Bone marrow (tissue), 2 donors: ENCODE measurements at regions not wholly inside any gene's neighbourhood (a gene's known extent, or its start where the extent isn't known, plus 50 kb on each side); places are given as distances from the start of the nearest gene placed in this dataset.

Experiments used
- DNase-seq, 2 donors: peaks; one replicate each; lab custom pipeline; 2025; lab: John Stamatoyannopoulos, UW

DNA sequence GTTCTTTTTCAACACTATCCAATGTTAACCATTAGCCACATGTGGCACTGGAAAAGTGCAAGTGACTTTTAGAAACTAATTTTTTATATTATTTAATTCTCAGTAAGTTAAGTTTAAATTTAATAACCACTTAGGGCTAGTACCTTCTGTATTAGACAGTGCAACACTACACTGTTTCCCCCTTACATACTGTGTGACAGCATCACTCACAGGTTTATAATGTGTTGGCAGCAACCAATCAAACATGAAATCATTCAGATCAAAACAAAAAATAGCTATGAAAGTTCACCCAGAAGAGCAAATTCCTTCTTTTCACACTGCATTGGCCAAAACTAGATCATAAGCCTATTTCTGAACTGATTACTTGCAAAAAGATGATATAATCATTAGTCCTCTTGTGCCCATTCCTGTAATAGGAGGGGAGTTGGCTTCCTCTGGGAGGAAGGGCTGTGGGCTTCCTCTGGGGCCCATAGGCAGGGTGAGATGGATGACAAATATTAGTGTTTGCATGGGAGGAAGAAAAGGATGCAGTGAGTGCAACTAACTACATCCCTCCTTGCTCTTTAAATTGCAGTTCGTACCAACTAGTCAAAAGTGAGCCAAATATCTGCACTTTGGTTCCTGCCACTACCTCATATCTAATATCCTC is 708.1 kb upstream of the RGMB start:
- DNase-seq = no peak

DNA sequence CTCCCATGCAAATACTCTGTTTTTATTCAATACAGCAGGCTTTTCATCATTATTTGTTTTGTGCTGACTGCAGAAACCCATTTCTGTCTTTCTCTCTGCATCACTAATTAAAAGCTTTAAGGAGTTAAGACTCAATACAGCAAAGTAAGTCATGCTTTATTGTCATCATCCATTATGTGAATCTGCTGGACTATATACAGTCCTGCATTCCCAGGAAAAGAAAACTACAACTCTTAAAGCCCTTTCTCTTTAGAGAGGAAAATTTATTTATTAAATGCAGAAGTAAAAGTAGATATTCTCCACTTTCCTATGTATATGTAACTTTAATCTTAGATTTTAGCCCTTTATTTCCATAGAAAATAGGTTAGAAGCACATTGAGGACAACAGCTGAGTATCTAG is 706.6 kb upstream of the RGMB start:
- no peak for DNase-seq

DNA sequence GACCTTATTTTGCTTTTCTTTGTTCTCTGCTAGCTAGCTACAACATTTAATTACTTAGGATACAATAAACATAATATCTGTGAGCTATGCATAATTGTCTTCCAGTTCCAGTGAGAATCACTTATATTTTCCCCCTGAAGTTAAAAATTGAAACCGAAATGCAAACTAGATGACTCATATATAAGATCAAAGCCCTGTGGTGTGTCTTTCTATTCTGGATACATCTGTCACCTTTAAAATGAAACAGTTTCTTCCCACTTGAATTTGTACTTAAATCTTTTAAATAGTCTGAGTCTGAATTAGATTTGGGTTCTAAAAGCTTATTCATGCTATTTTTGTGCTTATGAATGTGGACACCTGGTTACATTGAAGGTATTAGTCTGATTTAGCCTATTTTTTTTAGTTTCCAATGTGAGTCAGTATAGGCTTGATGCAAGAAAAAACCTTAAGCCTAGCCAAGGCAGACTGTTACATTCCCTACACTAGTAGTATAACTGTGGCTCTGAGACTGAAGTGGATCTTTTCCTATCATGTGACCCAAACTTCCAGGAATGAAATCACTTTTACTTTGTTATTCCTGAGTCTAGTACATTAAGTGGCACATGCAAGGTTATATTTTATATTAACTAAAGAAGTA is 703.5 kb upstream of the RGMB start:
- DNase-seq = no peak

DNA sequence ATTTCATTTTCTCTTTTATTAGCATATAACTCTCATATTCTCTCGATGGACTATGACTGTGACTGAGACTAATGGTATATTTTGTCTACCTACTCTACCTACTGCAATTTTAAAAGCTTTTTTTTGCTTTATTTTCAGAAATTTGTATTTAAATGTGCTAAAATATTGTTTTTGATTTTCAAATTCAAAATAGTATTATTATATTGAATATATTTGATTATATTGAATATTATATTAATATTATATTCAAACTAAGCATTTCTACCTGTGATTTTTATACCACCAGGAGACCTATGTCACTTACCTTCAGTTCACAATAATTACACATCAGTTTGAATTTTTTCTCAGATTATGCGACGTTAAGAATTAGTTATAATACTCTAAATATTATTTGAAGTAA is 700.5 kb upstream of the RGMB start:
- no peak for DNase-seq

DNA sequence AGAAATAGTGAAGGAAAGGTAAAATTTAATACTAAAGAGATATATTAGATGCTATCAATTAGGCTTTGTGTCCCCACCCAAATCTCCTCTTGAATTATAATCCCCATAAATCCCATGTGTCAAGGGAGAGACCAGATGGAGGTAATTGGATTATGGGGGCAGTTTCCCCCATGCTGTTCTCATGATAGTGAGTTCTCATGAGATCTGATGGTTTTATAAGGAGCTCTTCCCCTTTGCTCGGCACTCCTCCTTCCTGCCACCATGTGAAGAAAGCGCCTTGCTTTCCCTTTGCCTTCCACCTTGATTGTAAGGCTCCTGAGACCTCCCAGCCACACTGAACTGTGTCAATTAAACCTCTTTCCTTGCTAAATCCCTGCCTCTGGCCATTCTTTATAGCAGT is 697.0 kb upstream of the RGMB start:
- no peak for DNase-seq

DNA sequence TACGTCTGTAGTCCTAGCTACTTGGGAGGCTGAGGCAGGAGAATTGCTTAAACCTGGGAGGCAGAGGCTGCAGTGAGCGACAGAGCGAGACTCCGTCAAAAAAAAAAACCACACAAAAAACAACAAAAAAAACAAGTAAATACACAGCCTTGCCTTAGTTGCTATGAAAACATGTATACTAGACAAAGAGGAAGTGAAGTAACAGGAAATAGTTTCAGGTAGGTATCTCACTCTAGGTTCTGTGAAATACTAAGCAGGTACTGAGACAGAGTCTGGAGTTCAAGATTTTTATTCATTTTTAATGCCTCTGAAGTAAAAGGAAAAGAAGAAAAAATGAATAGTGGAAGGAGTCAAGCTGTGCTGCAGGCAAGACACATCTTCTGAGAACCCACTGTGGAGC is 687.9 kb upstream of the RGMB start:
- DNase-seq = no peak

DNA sequence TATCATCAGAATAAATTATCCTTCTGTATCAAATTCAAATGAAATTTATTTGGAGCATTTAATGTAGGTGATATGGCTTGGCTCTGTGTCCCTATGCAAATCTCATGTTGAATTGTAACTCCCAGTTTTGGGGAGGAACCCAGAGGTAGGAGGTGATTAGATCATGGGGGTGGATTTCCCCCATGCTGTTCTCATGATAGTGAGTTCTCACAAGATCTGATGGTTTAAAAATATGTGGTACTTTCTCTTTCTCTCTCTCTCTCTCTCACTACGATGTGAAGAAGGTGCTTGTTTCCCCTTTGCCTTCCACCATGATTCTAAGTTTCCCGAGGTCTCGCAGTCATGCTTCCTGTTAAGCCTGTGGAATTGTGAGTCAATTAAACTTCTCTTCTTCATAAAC is 678.4 kb upstream of the RGMB start:
- no peak for DNase-seq

DNA sequence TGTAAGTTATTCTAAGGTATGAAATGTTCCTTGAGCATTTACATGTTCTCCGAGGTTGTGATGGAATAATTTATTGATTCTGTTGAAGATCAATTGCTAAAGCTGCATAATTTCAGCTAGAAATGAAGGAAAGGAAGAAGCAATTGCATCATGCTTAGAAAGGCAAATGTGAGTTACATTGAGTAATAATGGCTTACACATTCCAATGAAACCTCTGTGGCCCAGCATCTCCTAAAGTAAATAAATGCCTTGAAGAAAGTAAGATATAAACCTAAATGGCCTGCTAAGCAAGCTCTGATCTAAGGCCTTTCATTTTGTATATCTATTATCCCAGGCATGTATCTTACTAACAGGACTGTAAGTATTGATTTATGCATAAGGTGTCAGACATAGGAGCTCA is 677.3 kb upstream of the RGMB start:
- DNase-seq = no peak

DNA sequence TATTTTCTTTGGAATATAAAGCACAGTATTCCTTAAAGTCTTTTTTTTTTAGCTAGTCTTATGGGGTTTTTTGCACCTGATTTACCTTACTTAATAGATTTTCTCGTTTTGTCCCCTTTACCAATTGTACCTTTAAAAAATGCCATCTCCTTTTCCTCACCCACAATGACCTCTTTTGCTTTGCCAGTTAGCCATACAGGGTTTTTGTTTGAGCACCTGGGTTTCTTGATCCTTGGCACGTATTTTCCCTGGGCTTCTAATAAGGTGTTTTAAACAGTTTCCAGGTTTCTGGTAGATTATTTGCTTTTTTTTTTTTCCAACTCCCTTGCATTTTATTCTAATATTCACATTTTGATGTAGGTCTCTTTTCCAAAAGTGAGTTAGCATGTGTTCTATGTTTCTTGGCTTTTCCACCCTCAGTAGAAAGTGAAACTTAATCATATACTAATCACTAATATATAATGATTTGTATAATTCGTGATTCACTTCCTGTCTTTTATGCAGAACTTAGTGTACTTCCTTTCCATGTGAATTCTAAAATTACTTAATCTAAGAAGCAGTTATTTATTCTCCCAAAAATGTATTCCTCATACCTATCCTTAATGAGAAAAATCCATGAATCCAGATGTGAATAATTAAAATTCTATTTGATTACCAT is 673.9 kb upstream of the RGMB start:
- DNase-seq = no peak

DNA sequence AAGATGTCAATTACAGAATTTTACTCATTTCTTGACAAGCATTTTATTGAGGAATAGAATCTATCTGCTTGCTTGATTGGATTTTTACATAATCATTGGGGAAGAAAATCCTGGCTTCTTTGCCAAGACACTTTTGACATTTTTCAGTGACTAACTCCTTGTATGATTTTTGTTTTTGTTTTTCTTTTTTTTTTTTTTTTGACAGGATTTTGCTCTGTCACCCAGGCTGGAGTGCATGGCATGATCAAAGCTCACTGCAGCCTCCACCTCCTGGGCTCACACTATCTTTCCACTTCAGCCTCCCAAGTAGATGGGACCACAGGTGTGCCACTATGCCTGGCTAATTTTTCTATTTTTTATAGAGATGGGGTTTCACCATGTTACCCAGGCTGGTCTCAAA is 672.3 kb upstream of the RGMB start:
- no peak for DNase-seq

DNA sequence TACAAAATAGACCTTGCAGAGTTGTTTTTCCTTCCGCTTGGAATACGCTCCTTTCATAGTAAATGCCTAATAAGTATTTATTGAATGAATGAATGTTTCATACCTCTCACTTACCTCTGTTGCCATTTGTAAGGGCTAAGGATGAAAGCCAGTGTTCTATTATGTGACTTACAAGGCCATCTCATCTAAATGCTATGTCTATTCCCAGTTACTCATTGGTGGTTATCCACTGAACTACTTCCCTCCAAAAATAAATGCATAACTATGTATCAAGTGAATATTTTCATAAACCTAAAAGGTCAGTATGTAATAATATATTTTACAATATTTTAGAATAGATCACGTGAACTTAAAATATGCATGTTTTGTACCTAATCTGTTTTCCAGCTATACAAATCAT is 670.5 kb upstream of the RGMB start:
- no peak for DNase-seq

DNA sequence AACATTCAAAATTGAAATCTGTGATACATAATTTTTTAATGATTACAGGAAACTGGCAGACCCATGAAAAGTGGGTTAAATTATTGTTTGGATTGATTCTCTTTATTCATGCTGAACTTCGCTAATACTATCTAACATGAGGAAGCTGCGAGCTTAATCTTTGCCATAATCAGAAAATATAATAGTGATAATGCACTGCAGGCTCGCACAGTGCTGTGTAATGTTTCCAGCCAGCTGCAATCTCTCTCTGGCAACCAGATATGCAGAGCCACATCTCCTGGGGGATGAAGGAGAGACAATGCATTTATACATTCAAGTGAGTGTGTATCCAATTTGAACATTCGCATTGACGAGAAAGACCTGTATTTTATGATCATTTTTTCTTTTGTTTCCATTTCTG is 669.7 kb upstream of the RGMB start:
- DNase-seq = no peak

DNA sequence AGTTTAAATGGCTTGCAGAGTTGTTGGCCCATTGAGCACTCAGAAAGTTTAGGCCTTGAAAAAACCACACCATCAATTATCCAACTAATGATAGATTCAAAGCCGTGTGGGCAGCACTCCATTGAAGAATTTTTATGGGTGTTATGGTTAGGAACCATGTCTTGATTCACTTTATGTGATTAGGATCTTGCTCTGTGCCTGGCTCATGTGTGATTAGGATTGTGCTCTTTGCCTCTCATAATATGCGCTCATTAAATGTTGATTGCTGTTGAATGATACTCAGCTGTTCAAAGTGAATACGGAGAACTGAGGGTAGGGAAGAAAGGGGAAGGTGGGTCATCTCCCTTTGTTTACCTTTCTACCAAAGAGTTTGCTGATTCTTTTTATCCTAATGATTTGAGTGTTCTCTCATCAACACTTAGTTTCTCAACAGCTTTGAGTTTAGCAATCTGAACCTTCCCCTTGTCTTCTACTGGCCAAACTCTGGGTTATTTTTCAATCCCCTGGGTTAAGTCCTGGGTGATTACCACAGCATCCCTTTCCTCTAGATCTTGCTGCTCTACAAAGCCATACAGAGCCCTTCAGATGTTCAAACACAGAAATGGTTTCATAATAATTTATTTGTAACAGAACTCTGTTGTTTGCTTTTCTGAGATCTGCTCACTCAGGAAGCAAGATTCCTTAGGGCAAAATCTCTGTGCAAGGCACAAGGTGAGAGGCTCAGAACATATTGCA is 668.8 kb upstream of the RGMB start:
- no peak for DNase-seq

DNA sequence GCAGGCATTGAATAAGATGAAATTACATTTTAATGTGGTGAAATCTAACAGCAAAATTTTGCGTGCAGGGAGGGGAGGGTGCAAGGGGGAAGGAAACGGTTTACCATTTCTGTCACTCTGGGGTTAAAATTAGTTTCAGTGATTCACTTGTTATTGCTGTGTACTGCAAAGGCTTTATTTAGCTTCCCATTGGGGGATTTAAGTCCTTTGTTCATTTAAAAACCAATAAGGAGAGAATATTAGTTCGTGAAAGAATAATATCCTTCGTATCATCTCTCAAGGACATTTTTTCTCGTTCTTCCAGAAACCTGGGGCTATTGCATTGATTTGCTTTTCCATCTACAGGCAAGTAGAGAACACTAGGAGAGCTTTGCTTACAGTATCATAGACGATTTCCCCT is 667.8 kb upstream of the RGMB start:
- no peak for DNase-seq

DNA sequence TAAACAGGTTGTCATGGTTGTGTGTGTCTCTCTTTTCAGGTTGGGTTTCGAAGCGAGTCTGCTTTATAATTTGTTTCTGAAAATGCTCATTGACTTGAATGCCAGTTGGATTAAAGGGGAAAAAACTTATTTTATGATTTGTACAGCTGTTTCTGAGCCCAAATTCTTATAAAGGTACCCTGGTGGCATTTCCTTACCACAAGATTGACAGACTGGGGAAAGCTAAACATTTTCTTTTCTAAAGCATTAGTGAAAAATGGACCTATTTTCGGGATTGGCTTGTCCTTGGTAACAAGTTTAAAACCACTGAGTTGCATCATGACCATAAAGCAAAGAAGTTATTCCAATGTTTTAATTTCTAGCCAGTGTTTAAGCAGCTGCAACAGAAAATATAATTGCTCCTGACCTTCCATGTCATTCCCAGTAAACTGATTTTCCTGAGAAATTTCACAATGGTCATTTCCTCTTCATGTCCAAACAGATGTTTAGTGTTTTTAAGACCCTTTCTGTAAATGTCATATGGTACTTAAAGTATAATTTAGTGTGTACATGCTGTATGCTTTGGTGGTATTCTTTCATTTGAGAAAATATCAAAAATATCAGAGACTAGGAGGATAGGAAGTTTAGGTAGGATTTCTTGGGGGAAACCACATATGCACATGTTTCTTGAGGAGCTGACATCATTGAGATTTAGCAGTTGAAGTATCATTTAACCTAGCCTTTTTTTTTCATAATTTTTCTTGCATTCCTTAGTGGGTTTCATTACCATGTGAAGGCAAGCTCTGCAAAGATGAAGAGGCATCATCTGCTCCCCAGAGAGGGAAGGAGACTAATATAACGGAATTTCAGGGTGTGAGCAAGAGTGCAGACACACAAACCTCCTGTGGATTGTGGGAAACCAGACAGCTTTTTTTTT is 667.1 kb upstream of the RGMB start:
- no peak for DNase-seq

DNA sequence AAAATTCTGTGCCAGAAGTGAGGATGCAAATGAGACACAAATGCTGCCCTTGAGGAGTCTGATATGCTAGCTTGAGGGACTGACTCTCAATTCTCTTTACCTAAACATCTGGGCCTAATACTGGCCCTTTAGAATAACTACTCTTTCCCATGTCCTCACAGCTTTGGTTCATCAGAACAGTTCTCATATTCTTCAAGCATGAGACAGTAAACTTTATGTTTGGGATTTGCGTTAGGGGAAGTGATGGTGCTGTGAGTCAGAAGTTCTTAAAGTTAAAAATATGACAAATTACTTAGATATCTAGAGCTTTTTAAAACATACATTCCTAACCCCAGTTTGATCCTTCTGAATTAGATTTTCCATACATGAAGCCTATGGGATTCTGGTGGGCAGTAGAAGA is 665.0 kb upstream of the RGMB start:
- DNase-seq = no peak

DNA sequence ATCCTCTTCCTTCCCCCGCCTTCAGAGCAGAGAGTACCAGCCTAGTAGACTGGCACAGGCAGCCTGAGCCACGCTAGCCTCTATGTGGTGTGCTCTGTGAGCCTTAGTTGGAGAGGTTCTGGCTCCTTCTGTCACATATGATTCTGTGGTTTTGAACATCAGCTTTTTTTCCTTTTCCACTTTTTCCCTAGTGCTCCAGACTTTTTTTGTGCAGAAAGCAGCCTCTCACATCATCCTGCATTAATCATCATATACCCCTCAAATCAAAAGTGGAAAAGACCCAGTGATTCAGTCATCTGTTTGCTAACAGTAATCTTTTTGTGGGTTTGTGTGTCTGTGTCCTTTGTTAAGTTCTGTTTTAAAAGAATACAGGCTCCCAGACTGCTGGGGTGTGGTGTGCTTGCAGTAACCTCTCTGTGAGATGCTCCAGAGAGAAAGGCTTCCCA is 663.9 kb upstream of the RGMB start:
- no peak for DNase-seq

DNA sequence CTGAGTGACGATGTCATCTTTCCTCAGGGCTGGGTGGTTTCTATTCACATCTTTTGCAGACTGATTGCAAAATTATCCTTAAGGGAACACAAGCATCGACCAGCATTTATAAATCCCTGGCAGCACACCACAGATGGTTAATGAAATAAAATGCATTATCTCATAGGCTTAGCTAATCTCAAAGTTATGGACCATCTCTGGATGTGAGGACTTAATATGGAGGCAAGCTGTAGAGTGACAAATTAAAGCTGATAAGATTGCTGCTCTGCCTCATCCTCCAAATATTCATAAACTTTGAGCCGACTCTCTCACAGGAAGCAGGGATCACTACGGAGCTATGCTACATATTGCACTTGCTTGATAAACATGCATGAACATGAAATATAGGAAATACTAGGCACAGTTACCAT is 663.2 kb upstream of the RGMB start:
- DNase-seq = no peak

DNA sequence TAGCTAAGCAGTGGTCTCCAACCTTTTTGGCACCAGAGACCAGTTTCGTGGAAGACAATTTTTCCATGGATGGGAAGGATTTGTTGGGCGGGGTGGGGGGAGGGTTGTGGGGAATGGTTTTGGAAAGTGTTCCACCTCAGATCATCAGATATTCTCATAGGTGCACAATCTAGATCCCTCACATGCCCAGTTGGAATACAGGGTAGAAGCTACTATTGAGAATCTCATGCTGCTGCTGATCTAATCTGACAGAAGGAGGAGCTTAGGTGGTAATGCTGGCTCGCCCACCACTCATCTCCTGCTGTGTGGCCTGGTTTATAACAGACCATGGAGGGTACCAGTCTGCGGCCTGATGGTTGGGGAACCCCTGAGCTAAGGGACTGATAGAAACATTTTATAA is 662.7 kb upstream of the RGMB start:
- no peak for DNase-seq

DNA sequence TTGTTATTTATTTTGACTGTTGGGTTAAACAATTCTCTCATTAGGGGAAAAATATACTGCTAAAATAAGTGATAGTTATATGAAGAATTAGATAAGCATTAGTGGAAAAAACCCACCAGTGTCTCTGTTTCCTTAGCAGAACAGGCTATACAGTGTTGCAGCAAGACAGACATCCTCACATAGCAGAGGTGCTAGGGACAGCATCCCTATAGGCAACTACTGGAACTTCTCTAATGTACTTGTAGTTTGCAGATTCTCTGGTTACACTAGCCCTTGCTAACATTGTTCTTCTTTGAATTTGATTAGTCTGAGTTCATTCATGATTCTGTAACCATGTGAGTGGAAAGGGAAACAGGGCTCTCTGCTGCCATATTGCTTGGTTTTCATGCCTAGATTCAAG is 661.8 kb upstream of the RGMB start:
- no peak for DNase-seq

DNA sequence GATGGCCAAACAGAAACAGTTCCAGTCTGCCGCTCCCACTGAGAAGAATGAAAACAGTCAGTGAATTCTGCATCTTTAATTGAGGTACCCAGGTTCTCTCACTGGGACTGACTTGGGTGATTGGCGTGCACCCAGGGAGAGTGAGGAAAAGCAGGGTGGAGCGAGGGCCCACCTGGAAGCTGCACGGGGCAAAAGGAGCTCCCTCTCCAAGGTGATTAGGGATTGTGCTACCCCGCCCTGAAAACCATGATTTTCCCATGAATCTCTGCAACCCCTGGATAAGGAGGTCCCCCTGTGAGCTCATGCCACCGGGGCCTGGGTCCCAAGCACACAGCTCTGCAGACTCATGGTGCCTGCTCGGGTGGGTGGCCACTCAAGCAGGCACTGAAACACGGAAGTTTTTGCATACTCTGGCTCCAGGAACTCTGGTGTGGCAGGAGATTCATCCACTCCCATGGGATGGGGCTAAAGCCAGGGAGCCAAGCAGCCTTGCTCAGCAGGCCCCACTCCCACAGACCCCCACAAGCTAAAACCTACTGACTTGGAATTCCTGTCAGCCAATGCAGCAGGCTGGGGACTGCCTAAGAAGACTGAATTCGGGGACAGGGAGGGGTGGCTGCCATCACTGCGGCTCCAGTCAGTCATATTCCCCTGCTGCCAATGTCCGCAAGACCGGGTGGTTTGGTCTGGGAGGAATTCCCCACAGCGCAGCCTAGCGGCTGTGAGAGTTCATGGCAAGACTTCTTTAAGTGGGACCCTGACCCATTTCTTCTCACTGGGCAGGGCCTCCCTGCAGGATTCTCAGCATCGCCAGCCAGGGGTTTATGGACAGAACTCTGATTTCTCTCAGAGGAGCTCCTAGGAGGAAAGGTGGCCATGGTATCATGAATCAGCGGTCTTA is 652.2 kb upstream of the RGMB start:
- DNase-seq = no peak
